Stimulated activated CD4-positive, alpha-beta T cell treated with anti-CD3 and anti-CD28 coated beads, Interleukin-2, amount 100 ng/mL, for 48 hours (primary cell): ENCODE measurements at regions not wholly inside any gene's neighbourhood (a gene's known extent, or its start where the extent isn't known, plus 50 kb on each side); places are given as distances from the start of the nearest gene placed in this dataset.
"Not testable (repeated sequence)": the region's sequence is repeated elsewhere in the genome, so short reads cannot be mapped to it uniquely, and the experiment has no call there.

Experiments used
- DNase-seq, 2 donors: peaks; one replicate each; pipeline ENCODE4 v3.0.0-alpha.2; 2020

DNA sequence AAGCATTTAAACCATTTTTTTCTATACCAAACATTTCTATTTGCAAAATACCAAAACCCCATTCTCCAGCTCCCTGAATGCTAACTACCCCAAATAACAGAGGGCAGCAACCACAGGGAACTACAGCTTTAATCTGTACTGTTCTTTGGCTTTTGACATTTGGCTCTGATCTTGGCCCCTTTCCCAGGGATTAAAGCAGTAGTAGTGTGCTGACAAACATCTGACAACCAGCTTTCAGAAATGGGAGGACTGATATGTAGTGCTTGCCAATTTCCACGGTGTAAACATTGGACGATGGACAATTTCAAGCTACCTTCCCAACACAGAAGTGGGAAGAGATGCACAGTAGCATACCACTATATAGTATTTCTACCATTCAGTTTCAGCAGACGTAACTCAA is 88.4 kb upstream of the TEAD1 start:
- DNase-seq, result no peak

DNA sequence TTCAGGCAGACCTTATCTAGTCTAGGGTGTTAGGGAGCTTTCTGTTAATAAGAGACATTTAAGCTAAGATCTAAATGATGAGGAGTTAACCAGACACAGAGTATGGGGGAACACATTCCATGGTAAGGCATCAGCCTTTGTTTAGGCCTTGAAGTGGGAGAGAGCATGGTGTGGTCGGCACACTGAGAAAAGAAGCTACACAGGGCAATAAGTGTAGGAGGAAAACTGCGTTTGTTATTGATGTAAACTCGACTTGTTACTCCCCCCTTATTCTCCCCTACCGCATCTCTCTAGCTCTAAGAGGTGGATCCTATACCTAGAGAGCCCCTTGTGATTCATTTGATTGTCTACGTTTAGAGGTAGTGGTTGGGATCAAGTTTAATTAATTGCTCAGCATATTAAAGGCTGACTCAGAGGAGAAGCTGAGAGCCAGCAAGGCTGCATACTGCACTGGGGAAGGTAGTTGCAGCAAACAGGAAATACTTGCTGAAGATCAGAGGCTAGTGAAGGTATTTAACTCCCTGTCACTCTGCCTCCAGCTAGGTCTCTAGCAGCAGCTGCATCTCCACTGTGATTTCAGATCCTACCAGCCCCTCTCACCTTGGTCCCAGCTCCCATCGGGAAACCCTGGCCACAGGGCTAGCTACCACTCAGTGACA is 86.8 kb upstream of the TEAD1 start:
- DNase-seq, result no peak

DNA sequence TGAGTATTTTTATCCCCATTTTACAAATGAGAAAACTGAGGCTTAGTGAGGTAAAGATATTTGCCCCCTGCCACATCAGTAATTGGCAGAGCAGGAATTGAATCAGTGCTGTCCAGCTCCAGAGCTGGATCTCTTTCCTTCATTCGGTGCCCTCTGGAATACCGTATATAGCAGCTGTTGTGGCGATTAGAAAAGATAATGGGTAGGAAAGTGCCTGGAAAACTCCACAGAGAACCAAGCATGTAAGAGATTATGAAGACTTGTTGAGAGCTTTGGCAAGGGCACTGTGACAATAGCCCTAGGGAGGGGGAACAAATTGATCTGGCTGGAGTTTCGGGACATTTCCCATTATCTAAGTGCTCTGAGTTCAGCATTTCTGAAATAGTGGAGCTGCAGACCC is 82.5 kb upstream of the TEAD1 start:
- no peak for DNase-seq

DNA sequence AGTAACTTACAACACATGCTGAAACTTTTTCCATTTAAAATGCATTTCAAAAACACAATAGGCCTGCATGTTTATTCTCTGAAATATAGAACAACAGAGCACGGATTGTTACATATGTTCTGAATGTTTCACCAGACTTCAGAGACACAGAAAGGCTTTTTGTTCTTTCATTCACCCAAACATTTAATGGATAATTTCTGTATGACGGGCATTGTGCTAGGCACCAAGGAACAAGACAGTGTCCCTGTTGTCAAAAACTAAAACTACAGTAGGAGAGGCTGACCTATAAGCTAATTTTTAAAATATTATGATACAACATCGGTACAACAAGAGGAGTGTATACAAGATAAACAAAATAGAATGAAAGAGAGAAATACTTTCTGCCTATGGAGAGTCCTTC is 81.9 kb upstream of the TEAD1 start:
- no peak for DNase-seq

DNA sequence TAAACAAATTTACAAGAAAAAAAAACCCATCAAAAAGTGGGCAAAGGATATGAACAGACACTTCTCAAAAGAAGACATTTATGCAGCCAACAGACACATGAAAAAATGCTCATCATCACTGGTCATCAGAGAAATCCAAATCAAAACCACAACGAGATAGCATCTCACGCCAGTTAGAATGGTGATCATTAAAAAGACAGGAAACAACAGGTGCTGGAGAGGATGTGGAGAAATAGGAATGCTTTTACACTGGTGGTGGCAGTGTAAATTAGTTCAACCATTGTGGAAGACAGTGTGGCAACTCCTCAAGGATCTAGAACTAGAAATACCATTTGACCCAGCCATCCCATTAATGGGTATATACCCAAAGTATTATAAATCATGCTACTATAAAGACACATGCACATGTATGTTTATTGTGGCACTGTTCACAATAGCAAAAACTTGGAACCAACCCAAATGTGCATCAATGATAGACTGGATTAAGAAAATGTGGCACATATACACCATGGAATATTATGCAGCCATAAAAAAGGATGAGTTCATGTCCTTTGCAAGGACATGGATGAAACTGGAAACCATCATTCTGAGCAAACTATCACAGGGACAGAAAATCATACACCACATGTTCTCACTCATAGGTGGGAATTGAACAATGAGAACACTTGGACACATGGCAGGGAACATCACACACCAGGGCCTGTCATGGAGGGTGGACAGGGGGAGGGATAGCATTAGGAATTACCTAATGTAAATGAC is 79.0 kb upstream of the TEAD1 start:
- DNase-seq, result not testable (repeated sequence)

DNA sequence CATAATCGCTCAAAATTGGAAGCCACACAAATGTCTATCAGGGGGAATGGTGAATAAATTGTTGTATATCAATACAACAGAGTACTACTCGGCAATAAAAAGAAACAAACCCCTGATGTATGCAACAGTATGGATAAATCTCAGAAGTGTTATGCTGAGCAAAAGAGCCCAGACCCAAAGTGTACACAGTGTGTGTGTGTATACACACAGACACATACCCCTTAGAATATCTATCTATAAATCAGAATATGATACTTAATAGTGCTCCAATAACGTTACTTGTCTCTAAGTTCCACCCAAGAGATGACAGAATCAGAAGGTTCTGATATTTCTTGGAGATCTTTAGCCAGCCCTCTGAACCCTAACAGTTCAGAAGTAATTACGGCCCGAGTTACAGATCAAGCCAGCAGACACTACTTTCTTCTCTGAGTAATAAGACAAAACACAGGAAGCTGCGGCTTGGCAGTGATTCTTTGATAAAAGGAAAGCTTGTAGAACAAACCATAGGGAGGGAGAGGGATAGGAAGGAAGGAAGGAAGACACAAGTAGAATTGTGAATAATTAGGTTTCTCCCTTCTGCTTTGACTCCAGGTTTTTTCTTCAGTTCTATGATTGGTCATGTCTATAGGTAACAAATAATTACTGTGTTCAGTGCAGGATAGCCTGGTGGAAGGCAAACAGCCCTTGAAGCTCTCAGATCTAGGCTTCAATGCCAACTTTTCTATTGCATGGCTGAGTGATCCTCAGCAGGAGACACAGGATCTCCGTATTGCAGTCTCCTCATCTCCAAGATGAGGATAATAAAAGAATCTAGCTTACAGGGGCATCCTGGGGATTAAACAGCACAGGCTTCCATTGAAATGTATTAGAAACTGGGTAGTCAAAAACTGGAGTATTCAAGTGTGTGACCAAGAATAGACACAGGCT is 75.6 kb upstream of the TEAD1 start:
- no peak for DNase-seq

DNA sequence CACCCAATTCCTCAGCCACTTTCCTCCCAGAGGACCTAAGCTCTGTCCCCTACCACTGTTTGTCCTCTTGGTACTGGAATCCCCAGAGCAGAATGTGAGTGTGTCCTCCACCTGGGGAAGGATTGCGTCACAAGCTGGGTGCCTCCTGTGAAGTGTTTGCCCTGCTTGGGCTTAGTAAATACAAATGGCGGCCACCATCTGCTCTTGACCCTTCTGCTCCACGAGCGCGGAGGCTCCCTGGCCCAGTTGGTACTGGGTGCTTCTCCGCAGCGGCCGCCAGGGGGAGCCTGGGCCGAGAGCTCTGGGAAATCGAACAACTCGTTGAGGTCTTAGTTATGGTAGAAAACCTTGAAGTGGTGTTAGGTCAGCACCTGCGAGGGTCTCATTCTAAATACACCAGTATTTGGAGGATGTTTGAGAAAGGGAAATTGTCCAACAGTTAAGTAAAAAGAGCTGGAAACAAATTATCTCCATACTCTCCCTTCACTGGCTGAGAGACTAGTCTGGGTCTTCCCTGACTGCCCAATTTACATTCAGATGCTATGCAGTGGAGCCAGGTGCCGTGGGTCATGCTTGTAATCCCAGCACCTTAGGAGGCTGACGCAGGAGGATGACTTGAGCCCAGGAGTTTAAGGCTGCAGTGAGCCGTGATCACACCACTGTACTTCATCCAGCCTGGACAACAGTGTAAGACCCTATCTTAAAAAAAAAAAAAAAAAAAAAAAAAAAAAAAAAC is 74.6 kb upstream of the TEAD1 start:
- DNase-seq, result peak; percentile 40 to 55

DNA sequence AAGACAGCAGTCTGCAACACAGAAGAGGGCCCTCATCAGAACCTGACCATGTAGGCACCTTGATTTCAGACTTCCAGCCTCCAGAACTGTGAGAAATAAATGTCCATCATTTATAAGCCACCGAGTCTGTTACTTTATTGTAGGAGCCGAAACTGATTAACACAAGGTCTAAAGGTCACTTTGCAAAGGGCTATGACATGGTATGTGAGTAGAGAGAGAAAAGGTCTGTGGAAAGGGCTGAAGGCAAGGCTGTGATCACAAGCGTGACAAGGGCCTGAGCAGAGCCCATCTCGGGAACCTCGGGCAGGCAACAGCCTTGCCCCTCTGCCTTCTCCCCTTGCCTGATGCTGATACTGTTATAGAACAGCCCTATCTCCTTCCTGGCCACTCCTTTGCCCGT is 73.4 kb upstream of the TEAD1 start:
- DNase-seq, result no peak

DNA sequence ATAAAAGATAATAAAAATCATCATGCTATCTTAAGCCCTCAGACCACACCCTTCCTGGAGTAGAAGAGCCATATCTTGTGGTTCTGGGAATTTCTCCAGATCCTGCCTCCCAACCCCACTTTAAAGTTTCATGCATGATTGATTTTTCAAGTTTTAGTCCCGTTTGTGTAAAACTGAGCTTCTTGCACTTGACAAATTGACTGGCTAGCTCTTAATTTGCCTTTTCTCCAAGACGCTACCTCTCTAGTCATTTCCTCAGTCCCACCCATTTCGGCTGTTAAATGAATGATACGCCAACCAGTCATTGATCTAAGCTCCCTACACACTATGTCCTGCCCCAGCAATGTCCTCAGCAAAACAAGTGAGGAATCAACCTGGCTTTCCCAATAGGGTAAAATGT is 71.8 kb upstream of the TEAD1 start:
- DNase-seq, result no peak

DNA sequence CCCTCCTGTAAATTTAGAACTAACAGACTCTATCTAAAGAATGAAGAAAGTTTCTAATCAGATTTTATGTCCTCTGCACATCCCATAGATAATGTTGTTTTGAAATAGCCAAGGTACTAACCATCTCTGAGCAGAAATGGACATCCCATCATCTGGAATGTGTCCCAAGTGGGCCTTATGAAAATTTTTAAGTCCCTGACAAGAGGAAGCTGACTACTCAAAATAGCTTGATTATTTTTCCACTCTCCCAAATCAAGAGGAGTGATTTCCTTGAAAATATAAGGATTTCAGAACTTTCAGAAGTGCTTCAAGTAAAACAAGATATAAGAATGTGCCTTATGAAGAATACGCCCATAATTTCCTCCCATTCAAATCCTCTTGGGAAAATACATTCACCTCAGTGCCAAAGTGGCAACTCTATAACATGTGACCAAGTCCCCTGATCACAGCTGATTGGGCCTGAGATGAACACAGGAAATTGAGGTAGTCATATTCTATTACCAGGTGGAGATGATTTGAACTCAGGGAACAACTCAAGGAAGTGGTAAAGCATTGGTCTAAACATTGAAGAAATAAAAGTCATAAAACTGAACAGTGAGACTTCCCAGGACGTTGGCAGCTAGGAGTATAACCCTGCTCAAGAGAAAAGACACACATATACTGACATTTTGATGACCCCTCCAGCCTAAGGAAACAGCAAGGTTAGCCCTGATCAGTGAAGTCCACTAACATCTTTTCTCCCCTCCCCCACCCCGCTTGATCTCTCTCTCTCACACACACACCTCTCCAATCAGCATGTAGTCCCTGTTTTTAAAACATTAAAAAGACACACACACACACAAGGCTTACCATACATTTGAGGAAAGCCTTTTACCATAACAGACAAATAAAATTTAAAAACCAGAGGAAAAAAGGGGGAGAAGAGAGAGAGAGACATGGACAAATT is 70.8 kb upstream of the TEAD1 start:
- no peak for DNase-seq

DNA sequence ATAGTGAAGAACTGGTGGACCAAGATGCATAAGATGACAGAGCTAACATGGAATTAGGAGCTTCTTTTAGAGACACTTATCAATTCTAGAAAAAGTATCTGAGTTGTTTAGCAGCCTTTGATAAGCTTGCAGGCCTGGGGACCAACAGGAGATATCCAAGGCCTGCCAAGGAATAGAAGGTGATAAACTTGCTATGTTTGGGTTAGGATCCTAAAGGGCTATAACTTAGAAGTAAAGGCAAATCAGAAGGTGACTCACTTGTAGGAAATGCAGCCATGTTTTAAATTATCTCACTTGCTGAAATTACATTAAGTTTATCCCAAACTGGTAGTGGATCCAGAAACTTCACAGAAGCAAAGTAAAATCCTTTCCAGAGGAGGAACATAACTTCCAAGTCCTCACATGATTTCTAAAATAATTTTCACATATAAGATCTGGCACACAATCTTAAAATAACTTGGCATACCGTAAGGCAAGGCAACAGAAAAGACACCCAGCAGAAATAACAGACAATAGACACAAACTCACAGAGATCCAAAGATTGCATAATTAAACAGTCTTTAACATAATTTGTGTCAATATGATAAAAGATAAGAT is 69.6 kb upstream of the TEAD1 start:
- no peak for DNase-seq

DNA sequence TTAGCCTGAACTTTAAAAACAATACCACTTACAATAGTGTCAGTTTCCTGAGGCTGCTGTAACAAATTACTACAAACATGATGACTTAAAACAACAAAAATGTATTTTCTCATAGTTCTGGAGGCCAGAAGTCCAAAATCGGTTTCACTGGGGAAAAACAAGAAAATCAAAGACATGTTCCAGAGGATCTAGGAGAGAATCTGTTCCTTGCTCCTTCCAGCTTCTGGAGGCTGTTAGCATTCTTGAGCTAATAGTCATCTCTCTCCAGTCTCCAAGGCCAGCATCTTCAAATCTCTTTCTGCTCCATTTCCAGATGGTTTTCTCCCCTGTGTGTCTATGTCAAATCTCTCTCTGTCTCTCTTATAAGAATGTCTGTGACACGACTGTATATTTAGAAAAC is 67.6 kb upstream of the TEAD1 start:
- DNase-seq, result no peak

DNA sequence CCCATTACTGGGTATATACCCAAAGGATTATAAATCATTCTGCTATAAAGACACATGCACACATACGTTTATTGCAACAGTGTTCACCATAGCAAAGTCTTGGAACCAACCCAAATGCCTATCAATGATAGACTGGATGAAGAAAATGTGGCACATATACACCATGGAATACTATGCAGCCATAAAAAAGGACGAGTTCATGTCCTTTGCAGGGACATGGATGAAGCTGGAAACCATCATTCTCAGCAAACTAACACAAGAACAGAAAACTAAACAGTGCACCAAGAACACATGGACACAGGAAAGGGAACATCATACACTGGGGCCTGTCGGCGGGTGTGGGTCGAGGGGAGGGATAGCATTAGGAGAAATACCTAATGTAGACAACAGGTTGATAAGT is 65.5 kb upstream of the TEAD1 start:
- DNase-seq, result not testable (repeated sequence)

DNA sequence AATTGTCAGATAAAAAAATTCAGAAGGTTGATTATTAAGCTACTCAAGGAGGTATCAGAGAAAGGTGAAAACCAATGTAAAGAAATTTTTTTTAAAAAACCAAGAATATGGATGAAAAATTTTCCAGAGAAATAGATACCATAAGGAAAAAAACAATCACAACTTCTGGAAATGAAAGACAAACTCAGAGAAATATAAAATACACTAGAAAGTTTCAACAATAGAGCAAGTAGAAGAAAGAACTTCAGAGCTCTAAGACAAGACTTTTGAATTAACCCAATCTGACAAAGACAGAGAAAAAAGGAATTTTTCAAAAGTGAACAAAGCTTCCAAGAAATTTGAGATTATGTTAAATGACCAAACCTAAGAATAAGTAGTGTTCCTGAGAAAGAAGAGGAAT is 62.9 kb upstream of the TEAD1 start:
- DNase-seq, result no peak

DNA sequence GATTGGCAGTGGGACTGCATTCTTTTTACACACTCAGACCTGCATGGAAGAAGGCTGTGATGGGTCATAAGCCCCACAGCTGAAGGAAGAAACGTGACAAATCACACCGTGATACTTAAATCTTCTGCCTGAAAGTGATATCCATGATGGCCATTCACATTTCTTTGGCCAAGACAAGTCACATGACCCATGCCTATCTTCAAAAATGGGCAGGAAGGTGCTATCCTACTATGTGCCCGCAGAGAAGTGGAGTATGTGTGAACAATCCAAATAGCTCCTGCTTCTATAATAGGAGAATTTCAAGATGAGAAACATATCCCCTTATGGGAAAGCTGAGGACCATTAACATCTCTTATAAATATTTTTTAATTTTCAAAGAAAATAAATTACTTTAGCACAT is 56.6 kb upstream of the TEAD1 start:
- no peak for DNase-seq

DNA sequence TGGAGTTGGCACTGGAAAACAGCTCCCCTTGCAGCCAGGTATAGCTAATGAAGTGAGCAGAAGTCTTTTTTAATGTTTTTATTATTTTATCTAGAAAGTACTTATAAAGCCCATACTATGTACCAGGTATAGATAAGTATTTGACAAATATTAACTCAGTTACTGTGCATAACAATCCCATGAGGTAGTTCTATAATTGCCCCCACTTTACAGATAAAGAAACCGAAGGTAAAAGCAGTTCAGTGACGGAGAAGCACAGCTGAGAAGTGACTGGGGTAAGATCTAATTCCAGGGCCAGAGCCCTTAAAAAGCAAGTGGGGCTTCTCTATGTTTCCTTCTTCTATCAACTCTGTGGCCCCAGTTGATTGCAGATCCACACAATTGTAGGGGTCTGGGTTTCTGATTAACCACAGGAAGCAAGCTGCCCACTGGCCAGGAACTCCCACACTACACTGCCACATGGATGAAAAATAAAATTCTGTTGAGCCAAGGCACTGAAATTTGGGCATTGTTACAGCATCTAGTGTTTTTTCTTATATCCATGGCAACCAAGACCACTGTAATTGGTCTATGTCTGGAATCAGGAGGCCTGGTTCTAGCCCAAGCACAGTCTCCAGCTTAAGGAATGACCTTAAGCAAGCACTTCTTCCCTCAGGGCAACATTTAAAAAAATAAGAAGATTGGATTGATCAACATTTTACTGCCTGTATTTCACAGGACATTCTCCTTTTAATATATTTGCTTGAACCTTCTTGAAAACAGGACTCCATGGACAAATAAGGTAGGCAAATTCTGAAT is 55.3 kb upstream of the TEAD1 start:
- DNase-seq, result no peak

DNA sequence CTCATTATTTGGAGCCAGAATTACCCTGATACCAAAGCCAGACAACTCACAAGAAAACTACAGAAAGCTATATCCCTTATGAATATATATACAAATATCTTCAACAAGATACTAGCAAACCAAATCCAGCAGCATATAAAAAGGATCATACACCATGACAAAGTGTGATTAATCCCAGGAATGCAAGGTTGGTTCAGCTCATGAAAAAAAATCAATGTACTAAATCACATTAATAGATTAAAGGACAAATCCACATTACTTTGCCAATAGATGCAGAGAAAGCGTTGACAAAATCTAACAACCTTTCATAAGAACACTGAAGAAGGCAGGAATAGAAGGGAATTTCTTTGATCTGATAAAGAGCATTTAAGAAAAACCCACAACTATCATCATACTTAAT is 50.4 kb upstream of the TEAD1 start:
- no peak for DNase-seq
